VCaP (cell line): ENCODE measurements at regions not wholly inside any gene's neighbourhood (a gene's known extent, or its start where the extent isn't known, plus 50 kb on each side); places are given as distances from the start of the nearest gene placed in this dataset.

Source experiments
- H3K27ac ChIP-seq: fragments of 450-650 bp; 2 replicates; pipeline ENCODE4 v1.5.1; 2017
- TF ChIP-seq, protein P1 (sequence below): fragments of 450-650 bp; conservative IDR thresholded peaks from 2 replicates; pipeline ENCODE4 v1.5.1; 2017; ENCODE audit warnings: mild to moderate bottlenecking, moderate library complexity

DNA sequence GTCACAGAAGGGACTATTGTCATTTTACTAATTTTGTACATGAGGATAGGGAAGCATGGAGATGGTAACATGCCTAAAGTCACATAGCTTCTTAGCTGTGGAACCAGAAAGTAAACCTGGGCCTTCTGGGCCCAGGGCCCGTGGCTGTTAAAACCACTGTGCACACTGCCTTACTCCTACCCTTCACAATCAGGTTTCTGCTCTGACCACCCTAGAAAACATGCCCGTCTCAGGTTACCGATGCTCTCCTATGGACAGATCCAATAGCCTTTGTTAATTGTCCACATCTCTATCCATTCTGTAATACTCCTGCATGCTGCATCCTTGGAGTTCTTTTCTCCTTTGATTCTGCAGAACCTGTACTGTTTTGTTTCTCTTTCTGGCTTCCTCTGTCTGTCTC lies 79.0 kb upstream of the TACR1 start:
- TF ChIP-seq, protein P1, sequence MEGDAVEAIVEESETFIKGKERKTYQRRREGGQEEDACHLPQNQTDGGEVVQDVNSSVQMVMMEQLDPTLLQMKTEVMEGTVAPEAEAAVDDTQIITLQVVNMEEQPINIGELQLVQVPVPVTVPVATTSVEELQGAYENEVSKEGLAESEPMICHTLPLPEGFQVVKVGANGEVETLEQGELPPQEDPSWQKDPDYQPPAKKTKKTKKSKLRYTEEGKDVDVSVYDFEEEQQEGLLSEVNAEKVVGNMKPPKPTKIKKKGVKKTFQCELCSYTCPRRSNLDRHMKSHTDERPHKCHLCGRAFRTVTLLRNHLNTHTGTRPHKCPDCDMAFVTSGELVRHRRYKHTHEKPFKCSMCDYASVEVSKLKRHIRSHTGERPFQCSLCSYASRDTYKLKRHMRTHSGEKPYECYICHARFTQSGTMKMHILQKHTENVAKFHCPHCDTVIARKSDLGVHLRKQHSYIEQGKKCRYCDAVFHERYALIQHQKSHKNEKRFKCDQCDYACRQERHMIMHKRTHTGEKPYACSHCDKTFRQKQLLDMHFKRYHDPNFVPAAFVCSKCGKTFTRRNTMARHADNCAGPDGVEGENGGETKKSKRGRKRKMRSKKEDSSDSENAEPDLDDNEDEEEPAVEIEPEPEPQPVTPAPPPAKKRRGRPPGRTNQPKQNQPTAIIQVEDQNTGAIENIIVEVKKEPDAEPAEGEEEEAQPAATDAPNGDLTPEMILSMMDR = no peak
- H3K27ac ChIP-seq = no peak overlapping the region

- TF ChIP-seq, protein P1 = no peak
- H3K27ac ChIP-seq = no peak overlapping the region
Measured at GRCh38 chr2:75277111-75277510, 77.8 kb upstream of the TACR1 start.

DNA sequence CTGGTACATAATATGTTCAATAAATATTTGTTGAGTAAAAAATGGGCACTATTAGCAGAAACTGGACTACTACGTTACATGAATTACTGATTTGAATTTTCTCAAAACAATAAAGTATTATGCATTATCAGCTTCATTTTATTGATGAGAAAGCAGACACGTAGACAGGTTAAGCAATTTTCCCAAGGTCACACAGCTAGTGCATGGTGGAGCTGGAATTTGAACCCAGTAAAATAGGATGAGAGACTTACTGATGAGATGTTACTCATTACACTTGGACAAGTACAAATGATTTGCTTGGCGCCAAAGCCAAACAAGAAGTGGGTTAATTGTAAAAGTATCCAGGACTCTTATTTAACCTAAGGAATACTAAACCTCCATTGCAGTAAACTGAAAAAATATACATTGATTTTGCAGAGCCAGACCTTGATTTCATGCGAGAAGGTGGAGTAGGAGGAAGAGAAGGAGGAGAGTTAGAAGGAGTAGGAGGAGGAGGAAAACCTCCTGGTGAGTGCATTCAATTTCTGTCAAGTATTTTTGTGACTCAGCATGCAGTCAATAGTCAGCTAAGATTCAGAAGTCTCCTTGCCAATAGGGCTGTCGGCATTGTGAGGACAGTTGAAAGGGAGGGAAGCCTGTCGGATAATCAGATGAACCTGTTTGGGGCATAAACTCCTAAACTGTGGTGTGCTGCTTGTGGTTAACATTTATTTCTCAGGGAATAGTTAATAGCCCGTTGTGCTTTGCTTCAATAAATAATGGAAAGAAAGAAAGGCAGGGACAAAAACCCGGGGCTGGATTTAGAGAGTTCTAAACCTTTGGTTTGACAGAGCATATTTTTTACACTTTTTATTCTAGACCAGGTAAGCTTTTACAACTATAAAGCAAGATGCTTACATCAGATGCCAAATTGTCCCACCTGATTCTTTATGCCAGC lies 77.0 kb upstream of the TACR1 start:
- H3K27ac ChIP-seq = no peak overlapping the region

GRCh38 chr2:75274936-75275335 lies 75.6 kb upstream of the TACR1 start:
- TF ChIP-seq, protein P1 = no peak
- H3K27ac ChIP-seq = no peak overlapping the region

More for the DNA sequence above, 77.0 kb upstream of the TACR1 start:
- TF ChIP-seq, protein P1 = no peak

DNA sequence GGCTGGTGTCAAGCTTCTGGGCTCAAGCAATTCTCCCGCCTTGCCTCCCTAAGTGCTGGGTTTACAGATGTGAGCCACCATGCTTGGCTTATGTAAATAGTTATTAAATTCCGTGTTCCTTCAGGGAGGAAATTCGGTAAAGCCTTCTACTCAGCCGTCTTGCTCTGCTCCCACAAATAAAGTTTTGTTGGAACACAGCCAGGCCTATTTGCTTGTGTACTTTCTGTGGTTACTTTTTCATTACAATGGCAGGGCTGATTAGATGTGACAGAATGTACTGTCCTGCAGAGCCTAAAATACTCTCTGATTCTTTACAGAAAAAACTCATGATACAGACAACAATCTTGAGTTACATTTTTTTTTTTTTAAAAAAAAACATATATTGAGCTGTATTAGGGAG lies 68.8 kb upstream of the TACR1 start:
- H3K27ac ChIP-seq = no peak overlapping the region
- TF ChIP-seq, protein P1 = no peak

GRCh38 chr2:75261923-75262322 lies 62.6 kb upstream of the TACR1 start:
- H3K27ac ChIP-seq = no peak overlapping the region
- TF ChIP-seq, protein P1 = no peak

GRCh38 chr2:75260946-75261345 lies 61.6 kb upstream of the TACR1 start:
- H3K27ac ChIP-seq = no peak overlapping the region
- TF ChIP-seq, protein P1 = no peak
